NT2/D1 (cell line): ENCODE measurements at regions not wholly inside any gene's neighbourhood (a gene's known extent, or its start where the extent isn't known, plus 50 kb on each side); places are given as distances from the start of the nearest gene placed in this dataset.

ENCODE experiments used
- DNase-seq: peaks from one replicate; pipeline ENCODE4 v3.0.0-alpha.2; 2011; ENCODE audit warnings: low read depth, low spot score
- H3K27me3 ChIP-seq: 2 replicates; pipeline ENCODE4 v1.6.0; 2011; ENCODE audit warnings: mild to moderate bottlenecking; ENCODE audit not compliant: insufficient read length, insufficient read depth
- H3K36me3 ChIP-seq: 2 replicates; pipeline ENCODE4 v1.6.1; 2011; ENCODE audit warnings: mild to moderate bottlenecking, low read length, mixed read lengths; ENCODE audit not compliant: insufficient read depth, insufficient read length
- H3K4me1 ChIP-seq: 2 replicates; pipeline ENCODE4 v1.5.1; 2011; ENCODE audit not compliant: insufficient read depth, insufficient read length
- H3K4me3 ChIP-seq: 2 replicates; pipeline ENCODE4 v1.5.1; 2011; ENCODE audit warnings: low read depth; ENCODE audit not compliant: insufficient read length
- H3K9ac ChIP-seq: 2 replicates; pipeline ENCODE4 v1.6.0; 2011; ENCODE audit warnings: low read depth; ENCODE audit not compliant: insufficient read length
- H3K9me3 ChIP-seq: 2 replicates; pipeline ENCODE4 v1.5.1; 2011; ENCODE audit warnings: mild to moderate bottlenecking, low read length; ENCODE audit not compliant: insufficient read depth
- SUZ12 ChIP-seq: IDR thresholded peaks from 2 replicates; pipeline ENCODE4 v1.6.1; 2011; ENCODE audit not compliant: insufficient read length, insufficient read depth; ENCODE audit errors: extremely low read depth
- YY1 ChIP-seq: IDR thresholded peaks from 2 replicates; pipeline ENCODE4 v1.6.1; 2011; ENCODE audit not compliant: insufficient read length, insufficient read depth
- ZNF274 ChIP-seq: IDR thresholded peaks from 2 replicates; pipeline ENCODE4 v1.6.1; 2011; ENCODE audit warnings: mild to moderate bottlenecking, low read depth, low read length

- no peak overlapping the region for H3K4me3 ChIP-seq
- H3K9me3 ChIP-seq: no peaks in the 10 kb centered on the region; the same call in 1 of the 2 replicates
- H3K36me3 ChIP-seq: no peaks in the 10 kb centered on the region
- no peak overlapping the region for H3K9ac ChIP-seq
- no peak for DNase-seq
- no peak for TF ChIP-seq YY1
- no peak for TF ChIP-seq SUZ12
- no peak for TF ChIP-seq ZNF274
- no peaks in the 10 kb centered on the region for H3K4me1 ChIP-seq
- no peaks in the 10 kb centered on the region for H3K27me3 ChIP-seq
These were observed 243.4 kb upstream of the PMFBP1 start for GRCh38 chr16:72415379-72415778.

- no peak for DNase-seq
- H3K4me1 ChIP-seq: no peaks in the 10 kb centered on the region
- TF ChIP-seq ZNF274 (no peak), YY1 (no peak), SUZ12 (no peak)
- no peaks in the 10 kb centered on the region for H3K27me3 ChIP-seq
- H3K9me3 ChIP-seq: no peaks in the 10 kb centered on the region
- H3K9ac ChIP-seq: no peak overlapping the region
- H3K36me3 ChIP-seq: no peaks in the 10 kb centered on the region
- no peak overlapping the region for H3K4me3 ChIP-seq
These were observed 238.5 kb upstream of the PMFBP1 start for GRCh38 chr16:72410492-72410891.

GRCh38 chr16:72409423-72409822 is 237.5 kb upstream of the PMFBP1 start:
- H3K9ac ChIP-seq: no peak overlapping the region
- 0 out of 2 replicates have a peak, but pooled peaks cover 3% of the 10 kb centered on the region for H3K9me3 ChIP-seq
- no peak for TF ChIP-seq ZNF274
- no peak for TF ChIP-seq SUZ12
- no peak for TF ChIP-seq YY1
- H3K4me3 ChIP-seq: no peak overlapping the region
- H3K36me3 ChIP-seq: no peaks in the 10 kb centered on the region
- peak; percentile 20 for DNase-seq
- H3K4me1 ChIP-seq: no peaks in the 10 kb centered on the region
- no peaks in the 10 kb centered on the region for H3K27me3 ChIP-seq

GRCh38 chr16:72406390-72406789 is 234.4 kb upstream of the PMFBP1 start:
- H3K4me3 ChIP-seq: no peak overlapping the region

GRCh38 chr16:72404299-72404698 is 232.3 kb upstream of the PMFBP1 start:
- Histone ChIP-seq H3K4me1 (no peaks in the 10 kb centered on the region), H3K9ac (no peak overlapping the region), H3K27me3 (no peaks in the 10 kb centered on the region), H3K36me3 (no peaks in the 10 kb centered on the region), H3K9me3 (0 out of 2 replicates have a peak, but pooled peaks cover 3% of the 10 kb centered on the region), H3K4me3 (no peak overlapping the region)
- TF ChIP-seq YY1 (no peak), ZNF274 (no peak)
- DNase-seq: no peak

More at GRCh38 chr16:72406390-72406789, 234.4 kb upstream of the PMFBP1 start:
- no peaks in the 10 kb centered on the region for H3K4me1 ChIP-seq
- H3K9ac ChIP-seq: no peak overlapping the region
- H3K27me3 ChIP-seq: no peaks in the 10 kb centered on the region
- DNase-seq: no peak
- H3K9me3 ChIP-seq: 0 out of 2 replicates have a peak, but pooled peaks cover 3% of the 10 kb centered on the region
- TF ChIP-seq ZNF274 (no peak), YY1 (no peak), SUZ12 (no peak)
- no peaks in the 10 kb centered on the region for H3K36me3 ChIP-seq

- H3K36me3 ChIP-seq: no peaks in the 10 kb centered on the region
- no peaks in the 10 kb centered on the region for H3K27me3 ChIP-seq
- DNase-seq: no peak
- H3K9me3 ChIP-seq: 0 out of 2 replicates have a peak, but pooled peaks cover 3% of the 10 kb centered on the region
- TF ChIP-seq YY1: no peak
- TF ChIP-seq SUZ12: no peak
- TF ChIP-seq ZNF274: no peak
- H3K4me3 ChIP-seq: no peak overlapping the region
- no peak overlapping the region for H3K9ac ChIP-seq
- no peaks in the 10 kb centered on the region for H3K4me1 ChIP-seq
These were observed 229.1 kb upstream of the PMFBP1 start for GRCh38 chr16:72401084-72401361.

GRCh38 chr16:72400257-72401083 is 228.5 kb upstream of the PMFBP1 start:
- H3K4me1 ChIP-seq: no peaks in the 10 kb centered on the region
- H3K27me3 ChIP-seq: no peaks in the 10 kb centered on the region
- H3K4me3 ChIP-seq: no peak overlapping the region
- H3K9me3 ChIP-seq: 0 out of 2 replicates have a peak, but pooled peaks cover 5% of the 10 kb centered on the region
- no peak overlapping the region for H3K9ac ChIP-seq
- no peak for TF ChIP-seq YY1
- TF ChIP-seq SUZ12: no peak
- no peak for TF ChIP-seq ZNF274
- peak; percentile 79 for DNase-seq
- no peaks in the 10 kb centered on the region for H3K36me3 ChIP-seq
